ENCODE measurements at regions not wholly inside any gene's neighbourhood (a gene's known extent, or its start where the extent isn't known, plus 50 kb on each side); places are given as distances from the start of the nearest gene placed in this dataset.
A peak's percentile ranks its signal among the peaks of the same experiment; 100 is the strongest.

- TF ChIP-seq, protein P1, sequence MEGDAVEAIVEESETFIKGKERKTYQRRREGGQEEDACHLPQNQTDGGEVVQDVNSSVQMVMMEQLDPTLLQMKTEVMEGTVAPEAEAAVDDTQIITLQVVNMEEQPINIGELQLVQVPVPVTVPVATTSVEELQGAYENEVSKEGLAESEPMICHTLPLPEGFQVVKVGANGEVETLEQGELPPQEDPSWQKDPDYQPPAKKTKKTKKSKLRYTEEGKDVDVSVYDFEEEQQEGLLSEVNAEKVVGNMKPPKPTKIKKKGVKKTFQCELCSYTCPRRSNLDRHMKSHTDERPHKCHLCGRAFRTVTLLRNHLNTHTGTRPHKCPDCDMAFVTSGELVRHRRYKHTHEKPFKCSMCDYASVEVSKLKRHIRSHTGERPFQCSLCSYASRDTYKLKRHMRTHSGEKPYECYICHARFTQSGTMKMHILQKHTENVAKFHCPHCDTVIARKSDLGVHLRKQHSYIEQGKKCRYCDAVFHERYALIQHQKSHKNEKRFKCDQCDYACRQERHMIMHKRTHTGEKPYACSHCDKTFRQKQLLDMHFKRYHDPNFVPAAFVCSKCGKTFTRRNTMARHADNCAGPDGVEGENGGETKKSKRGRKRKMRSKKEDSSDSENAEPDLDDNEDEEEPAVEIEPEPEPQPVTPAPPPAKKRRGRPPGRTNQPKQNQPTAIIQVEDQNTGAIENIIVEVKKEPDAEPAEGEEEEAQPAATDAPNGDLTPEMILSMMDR (IDR thresholded peaks at IDR 0.05; ENCODE audit: insufficient read depth, low read depth, low read length): no peak
- no peak overlapping the region for H3K4me3 ChIP-seq (ENCODE audit: low read depth, low read length)
- no peak for DNase-seq (ENCODE audit: low read depth)
These were observed 63.5 kb upstream of the AGPS start for GRCh38 chr2:177329064-177329463.

DNA sequence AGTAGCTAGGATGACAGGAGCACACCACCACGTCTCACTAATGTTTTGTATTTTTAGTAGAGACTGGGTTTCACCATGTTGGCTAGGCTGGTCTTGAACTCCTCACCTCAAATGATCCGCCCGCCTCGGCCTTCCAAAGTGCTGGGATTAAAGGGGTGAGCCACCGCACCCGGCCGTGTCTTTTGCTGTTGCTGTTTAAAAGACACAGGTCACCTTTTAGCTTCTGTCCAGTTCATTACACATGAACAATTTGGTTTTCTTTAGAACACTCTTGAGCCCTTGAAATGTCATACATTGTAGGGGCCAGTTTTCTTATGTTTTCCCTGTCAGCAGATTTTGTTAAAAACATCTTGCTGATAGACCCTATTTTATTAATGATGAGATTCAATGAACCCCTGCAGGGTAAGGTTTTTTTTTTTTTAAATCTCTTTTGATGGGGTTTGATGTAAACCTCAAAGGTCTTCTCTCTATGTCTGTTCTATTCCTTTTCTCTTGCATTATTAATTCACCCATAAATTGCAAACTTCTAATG lies 61.0 kb upstream of the AGPS start:
- TF ChIP-seq, protein P1 (IDR thresholded peaks at IDR 0.05; ENCODE audit: insufficient read depth, low read depth, low read length): no peak
- H3K4me3 ChIP-seq (ENCODE audit: low read depth, low read length): no peak overlapping the region
- no peak for DNase-seq (ENCODE audit: low read depth)

DNA sequence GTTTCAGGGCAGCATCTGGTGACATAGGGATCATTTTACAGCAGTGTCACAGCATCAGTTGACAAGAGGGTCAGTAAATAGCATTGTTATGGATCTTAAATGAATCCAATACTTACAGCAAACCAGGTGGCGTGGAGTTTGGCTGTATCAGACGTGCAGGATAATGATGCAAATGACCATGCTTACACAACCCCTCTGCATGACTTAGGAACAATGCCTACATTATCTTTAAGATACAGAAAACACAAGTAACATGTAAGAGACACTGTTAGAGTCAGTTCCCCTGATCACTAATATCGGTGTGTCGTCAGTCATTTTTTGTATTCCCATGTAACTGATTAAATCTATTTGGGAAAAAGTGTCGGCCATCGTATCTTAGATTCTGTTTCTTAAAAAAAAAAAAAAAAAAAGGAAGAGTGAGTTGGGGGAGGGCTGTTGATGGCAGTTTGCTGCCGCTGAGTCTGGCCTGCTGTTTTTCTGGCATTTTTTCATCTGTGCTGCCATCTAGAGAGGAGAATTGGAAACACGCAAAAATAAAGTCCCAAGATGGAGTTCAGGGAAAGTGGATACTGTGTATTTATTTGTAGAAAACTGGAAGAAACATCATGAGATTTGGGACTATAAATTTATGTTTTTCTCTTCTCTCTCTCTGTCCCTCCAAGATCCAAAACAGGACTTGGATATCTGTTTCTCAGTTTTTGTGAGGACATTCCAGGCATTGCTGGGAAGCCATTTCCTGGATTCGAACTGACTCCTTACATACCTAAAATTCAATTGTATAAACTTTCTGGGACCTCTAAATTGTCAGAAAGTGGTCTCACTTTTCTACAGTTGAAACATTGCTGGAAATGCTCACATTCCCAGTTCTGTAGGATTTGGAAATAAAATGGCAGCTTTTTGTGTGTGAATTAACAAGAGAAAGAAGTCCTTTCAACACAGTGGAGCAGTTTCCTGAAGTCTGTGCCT lies 60.3 kb upstream of the AGPS start:
- DNase-seq (ENCODE audit: low read depth): peak; percentile 88
- TF ChIP-seq, protein P1 (IDR thresholded peaks at IDR 0.05; ENCODE audit: insufficient read depth, low read depth, low read length): peak; percentile 64
- no peak overlapping the region for H3K4me3 ChIP-seq (ENCODE audit: low read depth, low read length)

DNA sequence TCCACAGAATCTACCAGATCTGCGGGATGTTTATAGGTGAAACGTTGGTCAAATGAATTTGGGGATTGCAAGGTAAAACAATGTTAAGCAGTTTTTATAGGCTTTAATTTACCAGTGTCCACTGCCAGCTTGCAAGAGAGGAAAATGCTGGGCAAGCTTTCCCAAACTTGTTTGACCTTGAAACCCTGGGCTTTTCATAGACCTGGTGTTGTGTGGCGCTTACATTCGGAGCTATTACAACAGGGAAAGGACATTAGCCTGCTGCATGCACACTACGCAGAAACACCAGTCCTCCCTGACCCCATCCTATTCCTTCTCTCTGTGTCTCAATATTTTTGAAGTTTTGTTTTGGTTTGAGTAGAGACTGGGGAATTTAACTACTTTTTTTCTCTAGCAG lies 59.6 kb upstream of the AGPS start:
- no peak overlapping the region for H3K4me3 ChIP-seq (ENCODE audit: low read depth, low read length)
- TF ChIP-seq, protein P1 (IDR thresholded peaks at IDR 0.05; ENCODE audit: insufficient read depth, low read depth, low read length): no peak
- DNase-seq (ENCODE audit: low read depth): no peak

DNA sequence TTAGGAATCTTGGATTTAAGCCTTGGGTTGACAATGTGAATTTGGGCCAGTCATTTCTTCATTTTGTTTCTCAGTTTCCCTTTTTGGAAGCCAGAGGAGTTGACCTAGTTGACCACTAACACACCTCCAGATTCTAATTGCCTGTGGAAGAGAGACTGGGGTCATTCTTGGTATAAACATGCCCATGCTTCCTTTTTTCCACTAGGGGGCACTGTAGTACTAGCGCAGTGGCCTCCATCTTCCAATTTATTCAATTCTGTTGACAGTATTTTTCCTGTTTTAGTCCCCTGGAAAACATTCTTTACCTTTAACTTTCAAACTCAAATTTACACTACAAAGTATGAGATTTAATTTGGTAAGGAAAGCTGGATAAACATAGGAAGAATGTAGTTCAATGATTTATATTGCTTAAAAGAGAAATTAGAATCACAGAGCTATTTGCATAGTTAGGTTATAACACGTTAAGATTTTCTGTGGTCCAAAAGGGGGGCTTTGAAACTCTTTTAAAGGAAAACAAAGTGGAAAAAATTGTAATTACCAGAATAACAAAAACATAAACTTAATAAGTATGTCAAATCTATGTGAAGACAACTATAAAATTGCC lies 57.5 kb upstream of the AGPS start:
- no peak overlapping the region for H3K4me3 ChIP-seq (ENCODE audit: low read depth, low read length)
- peak; percentile 57 for DNase-seq (ENCODE audit: low read depth)

GRCh38 chr2:177335917-177336450 lies 56.6 kb upstream of the AGPS start:
- peak; percentile 25 for DNase-seq (ENCODE audit: low read depth)
- TF ChIP-seq, protein P1 (IDR thresholded peaks at IDR 0.05; ENCODE audit: insufficient read depth, low read depth, low read length): no peak
- H3K4me3 ChIP-seq (ENCODE audit: low read depth, low read length): no peak overlapping the region

More for the DNA sequence above, 57.5 kb upstream of the AGPS start:
- TF ChIP-seq, protein P1 (IDR thresholded peaks at IDR 0.05; ENCODE audit: insufficient read depth, low read depth, low read length): peak; percentile 94
